DND-41 (cell line): ENCODE measurements at regions not wholly inside any gene's neighbourhood (a gene's known extent, or its start where the extent isn't known, plus 50 kb on each side); places are given as distances from the start of the nearest gene placed in this dataset.

Source experiments
- ATAC-seq: fragments of 200-7000 bp; cut with Tn5 transposase; 3 replicates; pipeline ENCODE4 v1.9.1; 2021; ENCODE audit warnings: low read depth; ENCODE audit not compliant: insufficient read depth
- DNase-seq: peaks from one replicate; pipeline ENCODE4 v3.0.0-alpha.2; 2020
- H2AFZ ChIP-seq: 2 replicates; pipeline ENCODE4 v1.6.0; 2012; ENCODE audit warnings: low read depth, low read length
- H3K27ac ChIP-seq: 2 replicates; pipeline ENCODE4 v1.5.1; 2012; ENCODE audit warnings: low read length, inconsistent platforms
- H3K27me3 ChIP-seq: fragments of 200-600 bp; sonication (generic); 2 replicates; pipeline ENCODE4 v1.6.0; 2012; ENCODE audit warnings: low read length, mild to moderate bottlenecking, inconsistent platforms; ENCODE audit not compliant: insufficient read depth, poor library complexity
- H3K36me3 ChIP-seq: 2 replicates; pipeline ENCODE4 v1.5.1; 2012; ENCODE audit warnings: low read length, inconsistent platforms; ENCODE audit not compliant: insufficient read depth
- H3K4me1 ChIP-seq: 2 replicates; pipeline ENCODE4 v1.5.1; 2012; ENCODE audit warnings: mild to moderate bottlenecking, low read length; ENCODE audit not compliant: insufficient read depth
- H3K4me2 ChIP-seq: 2 replicates; pipeline ENCODE4 v1.6.0; 2012; ENCODE audit warnings: mild to moderate bottlenecking, moderate library complexity, low read length, inconsistent platforms; ENCODE audit not compliant: insufficient read depth
- H3K4me3 ChIP-seq, 2 experiments: fragments of 200-600 bp in 1 of 2; shearing (Covaris generic) in 1 of 2; 2 replicates each; pipeline ENCODE4 v1.5.1; 2012 to 2016; ENCODE audit warnings: inconsistent platforms in 2 of 2, low read length in 2 of 2, mild to moderate bottlenecking in 2 of 2, low read depth in 1 of 2, moderate library complexity in 1 of 2
- H3K79me2 ChIP-seq: 2 replicates; pipeline ENCODE4 v1.6.0; 2012; ENCODE audit warnings: low read length, inconsistent platforms; ENCODE audit not compliant: insufficient read depth
- H3K9ac ChIP-seq: 2 replicates; pipeline ENCODE4 v1.6.0; 2012; ENCODE audit warnings: low read depth, mild to moderate bottlenecking, inconsistent platforms, low read length, moderate library complexity
- H3K9me3 ChIP-seq: 2 replicates; pipeline ENCODE4 v1.5.1; 2012; ENCODE audit warnings: low read length, moderate library complexity, mild to moderate bottlenecking, inconsistent platforms; ENCODE audit not compliant: insufficient read depth, severe bottlenecking
- H4K20me1 ChIP-seq: 2 replicates; pipeline ENCODE4 v1.6.0; 2012; ENCODE audit warnings: low read length; ENCODE audit not compliant: insufficient read depth
- CTCF ChIP-seq: IDR thresholded peaks from 2 replicates; pipeline ENCODE4 v1.5.1; 2012; ENCODE audit warnings: borderline replicate concordance, low read length, moderate library complexity, mild to moderate bottlenecking; ENCODE audit not compliant: poor library complexity, severe bottlenecking; ENCODE audit errors: extremely low read depth
- EZH2 ChIP-seq: IDR thresholded peaks from 3 replicates; pipeline ENCODE4 v1.6.1; 2012; ENCODE audit warnings: borderline replicate concordance, low read depth, mild to moderate bottlenecking, moderate library complexity, low read length, inconsistent platforms; ENCODE audit not compliant: severe bottlenecking

GRCh38 chr5:85476617-85477016, 1091.9 kb upstream of the EDIL3 start:
- no peaks in the 10 kb centered on the region for H3K36me3 ChIP-seq
- ATAC-seq (no peak), DNase-seq (no peak)
- no peak overlapping the region for H3K4me3 ChIP-seq
- no peak overlapping the region for H3K27ac ChIP-seq
- H3K9ac ChIP-seq, result no peak overlapping the region
- H3K9me3 ChIP-seq, result no peaks in the 10 kb centered on the region
- no peak overlapping the region for H3K4me2 ChIP-seq
- no peaks in the 10 kb centered on the region for H3K4me1 ChIP-seq
- H2AFZ ChIP-seq, result no peak overlapping the region
- H4K20me1 ChIP-seq, result no peaks in the 10 kb centered on the region
- no peaks in the 10 kb centered on the region for H3K79me2 ChIP-seq
- H3K27me3 ChIP-seq, result no peaks in the 10 kb centered on the region
- TF ChIP-seq CTCF (no peak), EZH2 (no peak)

GRCh38 chr5:85479849-85480248, 1095.2 kb upstream of the EDIL3 start:
- Histone ChIP-seq H2AFZ (no peak overlapping the region), H3K9me3 (peaks cover 2% of the 10 kb centered on the region), H3K4me3 (no peak overlapping the region), H3K4me2 (no peak overlapping the region), H3K27me3 (no peaks in the 10 kb centered on the region), H3K36me3 (no peaks in the 10 kb centered on the region), H3K27ac (no peak overlapping the region), H3K79me2 (no peaks in the 10 kb centered on the region), H3K9ac (no peak overlapping the region), H3K4me1 (no peaks in the 10 kb centered on the region), H4K20me1 (no peaks in the 10 kb centered on the region)
- TF ChIP-seq CTCF (no peak), EZH2 (no peak)
- ATAC-seq (no peak), DNase-seq (no peak)

GRCh38 chr5:85484982-85485574, 1100.4 kb upstream of the EDIL3 start:
- TF ChIP-seq EZH2 (no peak), CTCF (no peak)
- Histone ChIP-seq H3K4me1 (no peaks in the 10 kb centered on the region), H3K4me3 (no peak overlapping the region), H3K36me3 (no peaks in the 10 kb centered on the region), H4K20me1 (no peaks in the 10 kb centered on the region), H3K27me3 (no peaks in the 10 kb centered on the region), H2AFZ (no peak overlapping the region), H3K79me2 (no peaks in the 10 kb centered on the region), H3K9ac (no peak overlapping the region), H3K4me2 (no peak overlapping the region), H3K27ac (no peak overlapping the region), H3K9me3 (peaks cover 7% of the 10 kb centered on the region)
- DNase-seq (no peak), ATAC-seq (no peak)

GRCh38 chr5:85488295-85488694, 1103.6 kb upstream of the EDIL3 start:
- H3K27ac ChIP-seq, result no peak overlapping the region
- H3K36me3 ChIP-seq, result no peaks in the 10 kb centered on the region
- TF ChIP-seq EZH2 (no peak), CTCF (no peak)
- no peaks in the 10 kb centered on the region for H3K27me3 ChIP-seq
- no peak for DNase-seq
- H2AFZ ChIP-seq, result no peak overlapping the region
- peaks cover 7% of the 10 kb centered on the region for H3K9me3 ChIP-seq
- H3K4me1 ChIP-seq, result no peaks in the 10 kb centered on the region
- H3K79me2 ChIP-seq, result no peaks in the 10 kb centered on the region
- H3K4me3 ChIP-seq, result no peak overlapping the region
- no peak overlapping the region for H3K9ac ChIP-seq
- no peak for ATAC-seq
- H3K4me2 ChIP-seq, result no peak overlapping the region
- H4K20me1 ChIP-seq, result no peaks in the 10 kb centered on the region
